Naive B cell (primary cell): ENCODE measurements at regions not wholly inside any gene's neighbourhood (a gene's known extent, or its start where the extent isn't known, plus 50 kb on each side); places are given as distances from the start of the nearest gene placed in this dataset.
A peak's percentile ranks its signal among the peaks of the same experiment; 100 is the strongest.
"Not testable (repeated sequence)": the region's sequence is repeated elsewhere in the genome, so short reads cannot be mapped to it uniquely, and the experiment has no call there.

Experiments
- ATAC-seq, 2 donors: fragments of 150-1000 bp; cut with Tn5 transposase; 2 replicates each; pipeline ENCODE4 v1.10.0; 2021; ENCODE audit warnings: low read depth in 2 of 2, mild to moderate bottlenecking in 2 of 2, moderate library complexity in 2 of 2
- DNase-seq: peaks from one replicate; pipeline ENCODE4 v3.0.0; 2022
- H3K27ac Mint-ChIP-seq, 6 donors: one replicate each; pipeline ENCODE4 v1.8.0; 2020 to 2022; ENCODE audit warnings: mild to moderate bottlenecking in 6 of 6, mixed read lengths in 6 of 6, moderate library complexity in 5 of 6, inconsistent platforms in 2 of 6
- H3K27me3 Mint-ChIP-seq, 3 donors: one replicate each; pipeline ENCODE4 v1.8.0; 2021 to 2022; ENCODE audit warnings: mixed read lengths in 3 of 3, mild to moderate bottlenecking in 1 of 3
- H3K36me3 Mint-ChIP-seq, 2 donors: one replicate each; pipeline ENCODE4 v1.8.0; 2020 to 2022; ENCODE audit warnings: mixed read lengths in 2 of 2, inconsistent platforms in 1 of 2, mild to moderate bottlenecking in 1 of 2
- H3K4me1 Mint-ChIP-seq, 3 donors: one replicate each; pipeline ENCODE4 v1.8.0; 2020 to 2022; ENCODE audit warnings: mixed read lengths in 3 of 3, inconsistent platforms in 1 of 3, mild to moderate bottlenecking in 1 of 3, moderate library complexity in 1 of 3
- H3K4me3 Mint-ChIP-seq, 8 donors: one replicate each; pipeline ENCODE4 v1.8.0; 2020 to 2022; ENCODE audit warnings: mild to moderate bottlenecking in 8 of 8, mixed read lengths in 8 of 8, moderate library complexity in 8 of 8, inconsistent platforms in 2 of 8
- H3K9me3 Mint-ChIP-seq, 7 donors: one replicate each; pipeline ENCODE4 v1.8.0; 2020 to 2022; ENCODE audit warnings: mixed read lengths in 7 of 7, mild to moderate bottlenecking in 5 of 7, inconsistent platforms in 2 of 7, moderate library complexity in 1 of 7

GRCh38 chr2:223262946-223263345, 211.0 kb downstream of the KCNE4 start:
- DNase-seq (no peak), ATAC-seq (no peak)
- H3K27ac Mint-ChIP-seq: no peak overlapping the region
- H3K4me3 Mint-ChIP-seq: peak overlapping the region in 1 of 8 donors; percentile 72
- H3K27me3 Mint-ChIP-seq: peaks cover 0 to 9% (median 0%) of the 10 kb centered on the region in 3 donors
- no peaks in the 10 kb centered on the region for H3K4me1 Mint-ChIP-seq
- H3K36me3 Mint-ChIP-seq: peaks cover 0 to 4% of the 10 kb centered on the region in 2 donors
- peaks cover 0 to 4% (median 2%) of the 10 kb centered on the region in 7 donors for H3K9me3 Mint-ChIP-seq

- DNase-seq (no peak), ATAC-seq (no peak)
- Mint-ChIP-seq H3K4me1 (no peaks in the 10 kb centered on the region), H3K27ac (no peak overlapping the region), H3K27me3 (peaks cover 0 to 9% (median 0%) of the 10 kb centered on the region in 3 donors), H3K4me3 (no peak overlapping the region), H3K36me3 (peaks cover 0 to 4% of the 10 kb centered on the region in 2 donors), H3K9me3 (peaks cover 0 to 5% (median 2%) of the 10 kb centered on the region in 7 donors)
Measured at GRCh38 chr2:223264541-223265193, 212.7 kb downstream of the KCNE4 start.

- ATAC-seq (no peak), DNase-seq (no peak)
- Mint-ChIP-seq H3K4me3 (no peak overlapping the region), H3K36me3 (peaks cover 0 to 4% of the 10 kb centered on the region in 2 donors), H3K9me3 (peaks cover 0 to 5% (median 2%) of the 10 kb centered on the region in 7 donors), H3K27me3 (peaks cover 0 to 9% (median 0%) of the 10 kb centered on the region in 3 donors), H3K4me1 (no peaks in the 10 kb centered on the region), H3K27ac (no peak overlapping the region)
Measured at GRCh38 chr2:223267160-223267951, 215.4 kb downstream of the KCNE4 start.

GRCh38 chr2:223269386-223269785, 217.4 kb downstream of the KCNE4 start:
- no peaks in the 10 kb centered on the region for H3K27me3 Mint-ChIP-seq
- DNase-seq (no peak), ATAC-seq (no peak)
- H3K27ac Mint-ChIP-seq: no peak overlapping the region
- no peak overlapping the region for H3K4me3 Mint-ChIP-seq
- no peaks in the 10 kb centered on the region for H3K36me3 Mint-ChIP-seq
- H3K4me1 Mint-ChIP-seq: no peaks in the 10 kb centered on the region
- peaks cover 0 to 10% (median 0%) of the 10 kb centered on the region in 7 donors for H3K9me3 Mint-ChIP-seq

GRCh38 chr2:223270548-223270947, 218.6 kb downstream of the KCNE4 start:
- Mint-ChIP-seq H3K4me3 (no peak overlapping the region), H3K27me3 (no peaks in the 10 kb centered on the region), H3K36me3 (no peaks in the 10 kb centered on the region), H3K9me3 (peaks cover 0 to 10% (median 0%) of the 10 kb centered on the region in 7 donors), H3K4me1 (no peaks in the 10 kb centered on the region), H3K27ac (no peak overlapping the region)
- DNase-seq (no peak), ATAC-seq (no peak)

- Mint-ChIP-seq H3K4me1 (no peaks in the 10 kb centered on the region), H3K36me3 (no peaks in the 10 kb centered on the region), H3K4me3 (no peak overlapping the region), H3K27ac (no peak overlapping the region), H3K27me3 (no peaks in the 10 kb centered on the region), H3K9me3 (peaks cover 0 to 11% (median 3%) of the 10 kb centered on the region in 7 donors)
- no peak for DNase-seq
- ATAC-seq: no peak
Measured at GRCh38 chr2:223273995-223274394, 222.0 kb downstream of the KCNE4 start.

GRCh38 chr2:223282221-223282620, 230.2 kb downstream of the KCNE4 start:
- Mint-ChIP-seq H3K27me3 (no peaks in the 10 kb centered on the region), H3K4me1 (no peaks in the 10 kb centered on the region), H3K4me3 (no peak overlapping the region), H3K27ac (no peak overlapping the region), H3K36me3 (no peaks in the 10 kb centered on the region), H3K9me3 (peaks cover 0 to 17% (median 6%) of the 10 kb centered on the region in 7 donors)
- ATAC-seq: no peak
- DNase-seq: no peak

GRCh38 chr2:223283329-223283728, 231.3 kb downstream of the KCNE4 start:
- no peaks in the 10 kb centered on the region for H3K27me3 Mint-ChIP-seq

GRCh38 chr2:223283771-223284170, 231.8 kb downstream of the KCNE4 start:
- ATAC-seq (no peak), DNase-seq (no peak)
- Mint-ChIP-seq H3K4me1 (no peaks in the 10 kb centered on the region), H3K27me3 (no peaks in the 10 kb centered on the region), H3K9me3 (peaks cover 2 to 10% (median 7%) of the 10 kb centered on the region in 7 donors), H3K4me3 (no peak overlapping the region), H3K36me3 (no peaks in the 10 kb centered on the region), H3K27ac (no peak overlapping the region)

More at GRCh38 chr2:223283329-223283728, 231.3 kb downstream of the KCNE4 start:
- Mint-ChIP-seq H3K9me3 (peaks cover 2 to 11% (median 7%) of the 10 kb centered on the region in 7 donors), H3K27ac (no peak overlapping the region), H3K36me3 (no peaks in the 10 kb centered on the region), H3K4me3 (no peak overlapping the region), H3K4me1 (no peaks in the 10 kb centered on the region)
- DNase-seq (no peak), ATAC-seq (no peak)

- peaks cover 1 to 17% (median 9%) of the 10 kb centered on the region in 7 donors for H3K9me3 Mint-ChIP-seq
- no peak for DNase-seq
- H3K27me3 Mint-ChIP-seq: no peaks in the 10 kb centered on the region
- no peaks in the 10 kb centered on the region for H3K4me1 Mint-ChIP-seq
- no peaks in the 10 kb centered on the region for H3K36me3 Mint-ChIP-seq
- no peak overlapping the region for H3K27ac Mint-ChIP-seq
- ATAC-seq: no peak
- H3K4me3 Mint-ChIP-seq: no peak overlapping the region
Measured at GRCh38 chr2:223285370-223286265, 233.6 kb downstream of the KCNE4 start.

GRCh38 chr2:223294756-223295155, 242.8 kb downstream of the KCNE4 start:
- peaks cover 0 to 14% (median 4%) of the 10 kb centered on the region in 7 donors for H3K9me3 Mint-ChIP-seq
- H3K27ac Mint-ChIP-seq: no peak overlapping the region
- no peak overlapping the region for H3K4me3 Mint-ChIP-seq
- ATAC-seq: no peak
- H3K27me3 Mint-ChIP-seq: no peaks in the 10 kb centered on the region
- H3K4me1 Mint-ChIP-seq: no peaks in the 10 kb centered on the region
- no peaks in the 10 kb centered on the region for H3K36me3 Mint-ChIP-seq
- DNase-seq: no peak

GRCh38 chr2:223297788-223298187, 245.8 kb downstream of the KCNE4 start:
- Mint-ChIP-seq H3K4me3 (no peak overlapping the region), H3K27ac (no peak overlapping the region), H3K27me3 (no peaks in the 10 kb centered on the region), H3K36me3 (no peaks in the 10 kb centered on the region), H3K4me1 (no peaks in the 10 kb centered on the region), H3K9me3 (peaks cover 0 to 7% (median 2%) of the 10 kb centered on the region in 7 donors)
- ATAC-seq (no peak), DNase-seq (no peak)

- not testable (repeated sequence) for H3K9me3 Mint-ChIP-seq, ATAC-seq, H3K27ac Mint-ChIP-seq, H3K36me3 Mint-ChIP-seq, H3K27me3 Mint-ChIP-seq, DNase-seq, H3K4me1 Mint-ChIP-seq
- peak overlapping the region in 1 of 8 donors; percentile 42 for H3K4me3 Mint-ChIP-seq
Measured at GRCh38 chr2:223298329-223298728, 246.3 kb downstream of the KCNE4 start.
